Superior temporal gyrus (tissue), 1 donor: ENCODE measurements at regions not wholly inside any gene's neighbourhood (a gene's known extent, or its start where the extent isn't known, plus 50 kb on each side); places are given as distances from the start of the nearest gene placed in this dataset.

Source experiments
- DNase-seq: peaks from one replicate; pipeline ENCODE4 v3.0.0-alpha.2; 2016; ENCODE audit errors: extremely low spot score

GRCh38 chr6:156410649-156411048 lies 366.5 kb upstream of the ARID1B start:
- DNase-seq = no peak

GRCh38 chr6:156408655-156409054 lies 368.5 kb upstream of the ARID1B start:
- no peak for DNase-seq

GRCh38 chr6:156407334-156407733 lies 369.8 kb upstream of the ARID1B start:
- DNase-seq = no peak

- no peak for DNase-seq
These were observed 370.5 kb upstream of the ARID1B start for GRCh38 chr6:156406688-156407087.

- DNase-seq = no peak
These were observed 371.1 kb upstream of the ARID1B start for GRCh38 chr6:156406099-156406498.

- DNase-seq = no peak
These were observed 374.6 kb upstream of the ARID1B start for GRCh38 chr6:156402628-156403027.

- no peak for DNase-seq
These were observed 375.0 kb upstream of the ARID1B start for GRCh38 chr6:156402227-156402626.

- DNase-seq = no peak
These were observed 376.7 kb upstream of the ARID1B start for GRCh38 chr6:156400487-156400886.

- no peak for DNase-seq
These were observed 378.2 kb upstream of the ARID1B start for GRCh38 chr6:156398966-156399365.

- no peak for DNase-seq
These were observed 378.8 kb upstream of the ARID1B start for GRCh38 chr6:156398371-156398770.

GRCh38 chr6:156396791-156397418 lies 380.3 kb upstream of the ARID1B start:
- no peak for DNase-seq

- DNase-seq = peak; percentile 18
These were observed 381.0 kb upstream of the ARID1B start for GRCh38 chr6:156396068-156396771.

GRCh38 chr6:156395276-156395675 lies 381.9 kb upstream of the ARID1B start:
- DNase-seq = no peak

- DNase-seq = no peak
These were observed 384.5 kb upstream of the ARID1B start for GRCh38 chr6:156392648-156393047.

GRCh38 chr6:156391977-156392376 lies 385.2 kb upstream of the ARID1B start:
- DNase-seq = no peak

- peak; percentile 26 for DNase-seq
These were observed 386.0 kb upstream of the ARID1B start for GRCh38 chr6:156391061-156391672.

- DNase-seq = no peak
These were observed 386.6 kb upstream of the ARID1B start for GRCh38 chr6:156390621-156391020.

GRCh38 chr6:156389296-156389695 lies 387.9 kb upstream of the ARID1B start:
- no peak for DNase-seq

- DNase-seq = no peak
These were observed 389.7 kb upstream of the ARID1B start for GRCh38 chr6:156387472-156387871.

- no peak for DNase-seq
These were observed 394.1 kb upstream of the ARID1B start for GRCh38 chr6:156383059-156383458.

GRCh38 chr6:156379392-156380289 lies 397.5 kb upstream of the ARID1B start:
- DNase-seq = no peak

GRCh38 chr6:156378853-156379252 lies 398.3 kb upstream of the ARID1B start:
- DNase-seq = no peak
